Neural cell (in vitro differentiated cells): ENCODE measurements at regions not wholly inside any gene's neighbourhood (a gene's known extent, or its start where the extent isn't known, plus 50 kb on each side); places are given as distances from the start of the nearest gene placed in this dataset.
A peak's percentile ranks its signal among the peaks of the same experiment; 100 is the strongest.

Experiments used
- H2AFZ ChIP-seq: fragments of 200-600, 300-800 bp; sonication (generic), shearing (Covaris generic); 2 replicates; pipeline ENCODE4 v1.6.0; 2014; ENCODE audit warnings: low read depth, mild to moderate bottlenecking, antibody characterized with exemption, low read length, moderate library complexity
- H3F3A ChIP-seq: fragments of 200-600 bp; shearing (Covaris generic); 2 replicates; pipeline ENCODE4 v1.6.1; 2016; ENCODE audit warnings: mild to moderate bottlenecking, moderate library complexity, mixed read lengths, antibody characterized with exemption, low read length; ENCODE audit not compliant: insufficient read depth, poor library complexity, severe bottlenecking
- H3K27ac ChIP-seq: fragments of 200-600, 300-800 bp; sonication (generic), shearing (Covaris generic); 2 replicates; pipeline ENCODE4 v1.5.1; 2014; ENCODE audit warnings: mild to moderate bottlenecking, low read length, moderate library complexity
- H3K27me3 ChIP-seq: fragments of 300-800, 200-600 bp; sonication (generic), shearing (Covaris generic); 2 replicates; pipeline ENCODE4 v1.6.0; 2014; ENCODE audit warnings: mild to moderate bottlenecking, low read depth, low read length, moderate library complexity; ENCODE audit not compliant: insufficient read depth
- H3K36me3 ChIP-seq: fragments of 300-800, 200-600 bp; sonication (generic), shearing (Covaris generic); 2 replicates; pipeline ENCODE4 v1.5.1; 2014; ENCODE audit warnings: mild to moderate bottlenecking, antibody characterized with exemption, low read length, moderate library complexity; ENCODE audit not compliant: insufficient read depth
- H3K4me2 ChIP-seq: fragments of 300-800, 200-600 bp; sonication (generic), shearing (Covaris generic); 2 replicates; pipeline ENCODE4 v1.6.0; 2014; ENCODE audit warnings: mild to moderate bottlenecking, low read length
- H3K4me3 ChIP-seq: fragments of 300-800, 200-600 bp; sonication (generic), shearing (Covaris generic); 2 replicates; pipeline ENCODE4 v1.5.1; 2014; ENCODE audit warnings: mild to moderate bottlenecking, low read length, moderate library complexity
- H3K79me2 ChIP-seq: fragments of 200-600 bp; shearing (Covaris generic); replicated peaks from 2 replicates; pipeline ENCODE4 v1.6.0; 2014; ENCODE audit warnings: mild to moderate bottlenecking, low read length, moderate library complexity; ENCODE audit not compliant: insufficient read depth
- H3K9ac ChIP-seq: fragments of 300-800, 200-600 bp; sonication (generic), shearing (Covaris generic); 2 replicates; pipeline ENCODE4 v1.6.1; 2016; ENCODE audit warnings: mild to moderate bottlenecking, low read length, mixed read lengths
- H3K9me2 ChIP-seq: fragments of 200-600 bp; shearing (Covaris generic); 2 replicates; pipeline ENCODE4 v1.6.1; 2016; ENCODE audit warnings: mild to moderate bottlenecking, low read length, mixed read lengths; ENCODE audit not compliant: insufficient read depth
- H3K9me3 ChIP-seq: fragments of 200-600, 300-800 bp; sonication (generic), shearing (Covaris generic); 2 replicates; pipeline ENCODE4 v1.6.1; 2016; ENCODE audit warnings: mild to moderate bottlenecking, mixed run types, low read length, moderate library complexity, mixed read lengths
- H4K20me1 ChIP-seq: fragments of 200-600 bp; shearing (Covaris generic); 2 replicates; pipeline ENCODE4 v1.6.1; 2016; ENCODE audit warnings: mild to moderate bottlenecking, mixed run types; ENCODE audit not compliant: insufficient read depth
- CTCF ChIP-seq: fragments of 450-650 bp; IDR thresholded peaks from 2 replicates; pipeline ENCODE4 v1.5.1; 2014; ENCODE audit warnings: antibody characterized with exemption, mild to moderate bottlenecking, moderate library complexity; ENCODE audit not compliant: poor library complexity, severe bottlenecking
- EP300 ChIP-seq: fragments of 450-650 bp; conservative IDR thresholded peaks from 2 replicates; pipeline ENCODE4 v1.6.1; 2014; ENCODE audit warnings: antibody characterized with exemption, mild to moderate bottlenecking, moderate library complexity; ENCODE audit not compliant: poor library complexity, severe bottlenecking
- EZH2 ChIP-seq: fragments of 200-600, 300-800 bp; shearing (Covaris generic), sonication (generic); IDR thresholded peaks from 2 replicates; pipeline ENCODE4 v1.6.1; 2014; ENCODE audit warnings: antibody characterized with exemption, low read length, borderline replicate concordance, mild to moderate bottlenecking; ENCODE audit not compliant: insufficient read depth, poor library complexity, severe bottlenecking
- MXI1 ChIP-seq: fragments of 450-650 bp; conservative IDR thresholded peaks from 2 replicates; pipeline ENCODE4 v1.6.1; 2014; ENCODE audit warnings: antibody characterized with exemption, mild to moderate bottlenecking; ENCODE audit not compliant: poor library complexity, severe bottlenecking
- POLR2AphosphoS5 ChIP-seq: IDR thresholded peaks from 2 replicates; pipeline ENCODE4 v1.6.1; 2012
- RAD21 ChIP-seq: fragments of 450-650 bp; conservative IDR thresholded peaks from 2 replicates; pipeline ENCODE4 v1.6.1; 2014; ENCODE audit warnings: antibody characterized with exemption, mild to moderate bottlenecking, moderate library complexity
- REST ChIP-seq: IDR thresholded peaks from 2 replicates; pipeline ENCODE4 v1.6.1; 2012; ENCODE audit warnings: borderline replicate concordance
- SMC3 ChIP-seq: fragments of 450-650 bp; conservative IDR thresholded peaks from 2 replicates; pipeline ENCODE4 v1.6.1; 2014; ENCODE audit warnings: antibody characterized with exemption, mild to moderate bottlenecking, moderate library complexity; ENCODE audit not compliant: poor library complexity
- TAF1 ChIP-seq: IDR thresholded peaks from 2 replicates; pipeline ENCODE4 v1.6.1; 2012; ENCODE audit warnings: low read depth

GRCh38 chr9:80078826-80079225 lies 507.1 kb downstream of the TLE4 start:
- Histone ChIP-seq H4K20me1 (no peaks in the 10 kb centered on the region), H3K79me2 (no peaks in the 10 kb centered on the region), H3F3A (no peaks in the 10 kb centered on the region), H3K27me3 (no peaks in the 10 kb centered on the region), H3K27ac (no peak overlapping the region), H3K9me3 (no peaks in the 10 kb centered on the region), H3K4me2 (no peak overlapping the region), H2AFZ (no peak overlapping the region), H3K9me2 (no peaks in the 10 kb centered on the region), H3K4me3 (no peak overlapping the region), H3K36me3 (no peaks in the 10 kb centered on the region), H3K9ac (no peak overlapping the region)
- no peak for TF ChIP-seq MXI1
- no peak for TF ChIP-seq REST
- no peak for TF ChIP-seq CTCF
- TF ChIP-seq POLR2AphosphoS5: no peak
- TF ChIP-seq EP300: no peak
- no peak for TF ChIP-seq TAF1
- no peak for TF ChIP-seq RAD21
- TF ChIP-seq EZH2: no peak
- no peak for TF ChIP-seq SMC3

DNA sequence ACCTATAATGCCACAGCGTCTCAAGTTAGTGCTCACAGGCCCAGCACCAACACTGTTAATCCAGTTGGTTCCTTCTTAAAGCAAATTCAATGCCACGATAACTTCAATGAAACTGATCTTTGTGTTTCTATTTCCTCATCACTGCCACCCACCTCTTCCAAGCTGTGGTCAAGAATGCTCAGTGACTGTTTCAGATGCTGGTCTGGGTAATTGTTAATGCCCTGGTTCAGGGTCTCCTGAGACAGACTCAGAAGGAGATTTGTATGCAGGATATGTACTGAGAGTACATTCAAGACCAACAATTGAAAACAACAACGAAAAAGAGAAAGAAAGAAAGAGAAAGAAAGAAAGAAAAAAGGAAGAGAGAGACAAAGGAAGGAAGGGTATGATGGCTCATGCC lies 505.3 kb downstream of the TLE4 start:
- H3K9me2 ChIP-seq: no peaks in the 10 kb centered on the region
- H3K27ac ChIP-seq: no peak overlapping the region
- no peak for TF ChIP-seq EP300
- no peak for TF ChIP-seq REST
- no peak for TF ChIP-seq SMC3
- TF ChIP-seq EZH2: no peak
- no peak overlapping the region for H3K9ac ChIP-seq
- H3K79me2 ChIP-seq: no peaks in the 10 kb centered on the region
- H4K20me1 ChIP-seq: no peaks in the 10 kb centered on the region
- H3K9me3 ChIP-seq: no peaks in the 10 kb centered on the region
- H3K36me3 ChIP-seq: no peaks in the 10 kb centered on the region
- no peak overlapping the region for H3K4me2 ChIP-seq
- no peaks in the 10 kb centered on the region for H3K27me3 ChIP-seq
- peak overlapping the region; percentile 22 for H3K4me3 ChIP-seq
- no peaks in the 10 kb centered on the region for H3F3A ChIP-seq
- no peak overlapping the region for H2AFZ ChIP-seq
